Mesenchymal stem cell (in vitro differentiated cells and primary cell): ENCODE measurements at regions not wholly inside any gene's neighbourhood (a gene's known extent, or its start where the extent isn't known, plus 50 kb on each side); places are given as distances from the start of the nearest gene placed in this dataset.

ENCODE experiments used
- DNase-seq: peaks from one replicate; pipeline ENCODE4 v3.0.0-alpha.2; 2013
- H2AFZ ChIP-seq: one replicate; pipeline ENCODE4 v1.6.1; 2013; ENCODE audit warnings: low read depth, mild to moderate bottlenecking, control low read depth, inconsistent platforms, low read length, moderate library complexity
- H2AK5ac ChIP-seq: 2 replicates; pipeline ENCODE4 v1.6.1; 2013; ENCODE audit warnings: low read length, moderate library complexity, mild to moderate bottlenecking, inconsistent platforms; ENCODE audit not compliant: severe bottlenecking
- H2BK120ac ChIP-seq: one replicate; pipeline ENCODE4 v1.6.1; 2013; ENCODE audit warnings: low read depth, mild to moderate bottlenecking, inconsistent platforms, low read length, moderate library complexity
- H2BK12ac ChIP-seq, 2 experiments: one replicate each; pipeline ENCODE4 v1.6.1; 2013; ENCODE audit warnings: inconsistent platforms in 2 of 2, low read length in 2 of 2, mild to moderate bottlenecking in 2 of 2, moderate library complexity in 2 of 2, control low read depth in 1 of 2
- H2BK15ac ChIP-seq: one replicate; pipeline ENCODE4 v1.6.1; 2013; ENCODE audit warnings: mild to moderate bottlenecking, low read depth, inconsistent platforms; ENCODE audit not compliant: poor library complexity, severe bottlenecking
- H2BK5ac ChIP-seq: 2 replicates; pipeline ENCODE4 v1.6.1; 2013; ENCODE audit warnings: low read depth, mild to moderate bottlenecking, low read length, control low read depth, inconsistent platforms; ENCODE audit not compliant: poor library complexity, severe bottlenecking
- H3K14ac ChIP-seq, 2 experiments: one replicate each; pipeline ENCODE4 v1.6.1; 2013; ENCODE audit warnings: inconsistent platforms in 2 of 2, low read length in 2 of 2, control low read depth in 1 of 2, mild to moderate bottlenecking in 1 of 2, moderate library complexity in 1 of 2
- H3K18ac ChIP-seq, 2 experiments: one replicate each; pipeline ENCODE4 v1.6.1; 2013; ENCODE audit warnings: inconsistent platforms in 2 of 2, low read length in 2 of 2, control low read depth in 1 of 2, low read depth in 1 of 2, mild to moderate bottlenecking in 1 of 2
- H3K23ac ChIP-seq, 2 experiments: one replicate each; pipeline ENCODE4 v1.6.1; 2013; ENCODE audit warnings: inconsistent platforms in 2 of 2, low read length in 2 of 2, mild to moderate bottlenecking in 2 of 2, moderate library complexity in 2 of 2, control low read depth in 1 of 2
- H3K27ac ChIP-seq: 2 replicates; pipeline ENCODE4 v1.5.1; 2013; ENCODE audit warnings: mild to moderate bottlenecking, moderate library complexity, low read length, control low read depth, inconsistent platforms; ENCODE audit not compliant: poor library complexity, severe bottlenecking
- H3K27me3 ChIP-seq, 2 experiments: 2 replicates each; pipeline versions ENCODE4 v1.6.1 to v1.7.0; 2013; ENCODE audit warnings: low read length in 2 of 2, mild to moderate bottlenecking in 2 of 2, moderate library complexity in 2 of 2, control low read depth in 1 of 2, inconsistent platforms in 1 of 2; ENCODE audit not compliant: control insufficient read depth in 1 of 2, insufficient read depth in 1 of 2
- H3K36me3 ChIP-seq, 2 experiments: 2 replicates each; pipeline versions ENCODE4 v1.6.1 to v1.7.0; 2013; ENCODE audit warnings: low read length in 2 of 2, control low read depth in 1 of 2, inconsistent platforms in 1 of 2, low read depth in 1 of 2, mild to moderate bottlenecking in 1 of 2; ENCODE audit not compliant: insufficient read depth in 2 of 2, control insufficient read depth in 1 of 2
- H3K4ac ChIP-seq, 2 experiments: one replicate each; pipeline ENCODE4 v1.6.1; 2013; ENCODE audit warnings: inconsistent platforms in 2 of 2, low read length in 2 of 2, mild to moderate bottlenecking in 2 of 2, moderate library complexity in 2 of 2, control low read depth in 1 of 2, low read depth in 1 of 2
- H3K4me1 ChIP-seq: 2 replicates; pipeline ENCODE4 v1.6.1; 2013; ENCODE audit warnings: low read depth, low read length, control low read depth; ENCODE audit not compliant: control insufficient read depth, insufficient read depth
- H3K4me2 ChIP-seq: 2 replicates; pipeline ENCODE4 v1.6.1; 2013; ENCODE audit warnings: low read length, mild to moderate bottlenecking, inconsistent platforms; ENCODE audit not compliant: poor library complexity, severe bottlenecking
- H3K4me3 ChIP-seq, 2 experiments: 2 replicates each; pipeline versions ENCODE4 v1.5.1 to v1.7.0; 2013; ENCODE audit warnings: low read length in 2 of 2, mild to moderate bottlenecking in 2 of 2, control low read depth in 1 of 2, low read depth in 1 of 2; ENCODE audit not compliant: insufficient read depth in 1 of 2
- H3K79me1 ChIP-seq: replicated peaks from 2 replicates; pipeline ENCODE4 v1.6.1; 2013; ENCODE audit warnings: mild to moderate bottlenecking, control low read depth, low read length, inconsistent platforms; ENCODE audit not compliant: poor library complexity, severe bottlenecking
- H3K9ac ChIP-seq: 2 replicates; pipeline ENCODE4 v1.7.0; 2013; ENCODE audit warnings: mild to moderate bottlenecking, low read length, moderate library complexity
- H3K9me3 ChIP-seq: 2 replicates; pipeline ENCODE4 v1.7.0; 2013; ENCODE audit warnings: mild to moderate bottlenecking, low read length; ENCODE audit not compliant: control insufficient read depth
- H4K8ac ChIP-seq: one replicate; pipeline ENCODE4 v1.6.1; 2013; ENCODE audit warnings: inconsistent platforms, mild to moderate bottlenecking, low read length, moderate library complexity
- H4K91ac ChIP-seq: one replicate; pipeline ENCODE4 v1.6.1; 2013; ENCODE audit warnings: mild to moderate bottlenecking, low read length, inconsistent platforms
- WGBS: methylation state at CpG from one replicate; pipeline ENCODE4 v1.1.7; 2013; ENCODE audit warnings: mixed read lengths; 5-methylcytosine and 5-hydroxymethylcytosine counted together

DNA sequence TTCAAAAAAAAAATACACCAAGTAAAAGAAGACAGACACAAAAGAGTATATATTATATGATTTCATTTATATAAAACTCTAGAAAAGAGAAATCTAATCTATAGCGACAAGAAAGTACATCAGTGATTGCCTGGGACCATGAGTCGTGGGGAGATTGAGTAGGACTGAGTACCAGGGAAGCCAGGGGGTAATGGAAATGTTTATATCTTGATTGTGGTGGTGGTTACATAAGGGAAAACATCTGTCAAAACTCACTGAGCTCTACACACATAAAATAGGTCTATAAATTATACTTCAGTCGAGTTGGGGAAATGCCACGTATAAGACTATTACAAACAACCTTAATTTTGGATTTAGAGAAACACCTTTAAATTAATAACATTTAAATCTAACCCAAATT lies 117.4 kb downstream of the TRIM29 start:
- H3K27ac ChIP-seq = no peak overlapping the region
- H3K36me3 ChIP-seq = no peaks in the 10 kb centered on the region
- H3K14ac ChIP-seq = no peak overlapping the region
- H3K4ac ChIP-seq = no peak overlapping the region
- H3K9ac ChIP-seq = no peak overlapping the region
- no peak overlapping the region for H2AK5ac ChIP-seq
- no peak overlapping the region for H3K4me3 ChIP-seq
- H2BK15ac ChIP-seq = no peak overlapping the region
- 65% methylated on average over 2 of the region's 4 CpGs for WGBS
- H3K79me1 ChIP-seq = no peaks in the 10 kb centered on the region
- H2BK12ac ChIP-seq = no peak overlapping the region
- peaks cover 40 to 86% of the 10 kb centered on the region in 2 experiments for H3K27me3 ChIP-seq
- no peak overlapping the region for H3K4me2 ChIP-seq
- H3K9me3 ChIP-seq = no peaks in the 10 kb centered on the region
- no peak overlapping the region for H3K23ac ChIP-seq
- H4K91ac ChIP-seq = no peak overlapping the region
- H3K4me1 ChIP-seq = peaks cover 1% of the 10 kb centered on the region
- DNase-seq = no peak
- no peak overlapping the region for H3K18ac ChIP-seq
- H2BK5ac ChIP-seq = no peak overlapping the region
- no peak overlapping the region for H2BK120ac ChIP-seq
- no peak overlapping the region for H4K8ac ChIP-seq
- no peak overlapping the region for H2AFZ ChIP-seq

- no peak overlapping the region for H4K91ac ChIP-seq
- no peak overlapping the region for H2BK120ac ChIP-seq
- no peak overlapping the region for H2BK15ac ChIP-seq
- H2BK12ac ChIP-seq = no peak overlapping the region
- no peaks in the 10 kb centered on the region for H3K79me1 ChIP-seq
- no peak overlapping the region for H3K27ac ChIP-seq
- H3K18ac ChIP-seq = no peak overlapping the region
- 94% methylated on average over 5 of the region's 5 CpGs for WGBS
- H2AK5ac ChIP-seq = no peak overlapping the region
- no peak overlapping the region for H4K8ac ChIP-seq
- no peak overlapping the region for H3K4me3 ChIP-seq
- no peaks in the 10 kb centered on the region for H3K9me3 ChIP-seq
- H3K14ac ChIP-seq = no peak overlapping the region
- no peak overlapping the region for H3K4ac ChIP-seq
- no peak overlapping the region for H3K4me2 ChIP-seq
- no peaks in the 10 kb centered on the region for H3K4me1 ChIP-seq
- peaks cover 49 to 88% of the 10 kb centered on the region in 2 experiments for H3K27me3 ChIP-seq
- no peak for DNase-seq
- no peaks in the 10 kb centered on the region for H3K36me3 ChIP-seq
- H3K23ac ChIP-seq = no peak overlapping the region
- no peak overlapping the region for H2BK5ac ChIP-seq
- H2AFZ ChIP-seq = no peak overlapping the region
- no peak overlapping the region for H3K9ac ChIP-seq
Observed at GRCh38 chr11:120019191-120019590, 118.7 kb downstream of the TRIM29 start.

DNA sequence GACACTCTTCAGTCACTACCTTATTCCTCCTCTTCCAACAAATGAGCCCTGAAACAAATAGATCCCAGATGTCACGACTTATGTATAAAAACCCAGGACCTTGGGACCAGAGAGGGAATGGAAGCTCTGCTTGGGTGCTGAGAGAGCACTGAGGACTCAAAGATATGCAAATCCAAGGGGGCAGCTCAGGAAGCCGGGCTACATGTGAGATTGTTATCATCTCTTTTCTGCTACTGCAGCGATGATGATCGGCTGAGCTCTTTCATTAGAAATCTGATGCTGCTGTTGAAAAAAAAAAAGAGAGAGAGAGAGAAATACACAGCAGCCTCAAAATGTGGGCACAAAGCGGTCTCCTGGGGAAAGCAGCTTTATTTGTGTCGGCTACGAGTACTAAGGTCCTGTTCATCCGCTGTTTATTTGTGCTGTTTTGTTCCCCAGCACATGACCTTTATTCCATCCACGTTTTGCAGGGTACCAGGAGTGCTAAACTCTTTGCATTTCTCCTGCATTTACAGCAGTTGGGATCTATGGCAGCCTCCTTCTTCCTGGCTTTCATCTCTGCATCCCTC lies 120.2 kb downstream of the TRIM29 start:
- Histone ChIP-seq H2BK15ac (no peak overlapping the region), H2AFZ (no peak overlapping the region), H3K4me1 (peaks cover 2% of the 10 kb centered on the region), H3K27ac (no peak overlapping the region), H2BK120ac (no peak overlapping the region), H3K36me3 (no peaks in the 10 kb centered on the region), H4K91ac (no peak overlapping the region), H3K18ac (no peak overlapping the region), H3K4me3 (no peak overlapping the region), H3K9me3 (no peaks in the 10 kb centered on the region), H3K27me3 (peaks cover 52 to 90% of the 10 kb centered on the region in 2 experiments), H4K8ac (no peak overlapping the region), H2BK12ac (no peak overlapping the region), H3K79me1 (no peaks in the 10 kb centered on the region), H3K14ac (no peak overlapping the region), H3K4ac (no peak overlapping the region), H3K23ac (peak overlapping the region in 1 of 2 experiments; percentile 11), H3K9ac (no peak overlapping the region), H2AK5ac (no peak overlapping the region), H3K4me2 (no peak overlapping the region), H2BK5ac (no peak overlapping the region)
- DNase-seq = no peak
- 39% methylated on average over 9 of the region's 9 CpGs for WGBS

- Histone ChIP-seq H4K91ac (no peak overlapping the region), H3K36me3 (no peaks in the 10 kb centered on the region), H3K79me1 (no peaks in the 10 kb centered on the region), H3K4ac (no peak overlapping the region), H2BK120ac (no peak overlapping the region), H3K27me3 (peaks cover 66 to 99% of the 10 kb centered on the region in 2 experiments), H2BK15ac (no peak overlapping the region), H3K14ac (no peak overlapping the region), H3K4me2 (no peak overlapping the region), H3K18ac (peak overlapping the region in 1 of 2 experiments; percentile 27), H3K27ac (no peak overlapping the region), H2AFZ (no peak overlapping the region), H3K4me1 (peaks cover 4% of the 10 kb centered on the region), H3K4me3 (no peak overlapping the region), H3K23ac (no peak overlapping the region), H2AK5ac (no peak overlapping the region), H2BK12ac (no peak overlapping the region), H2BK5ac (no peak overlapping the region), H4K8ac (no peak overlapping the region), H3K9ac (no peak overlapping the region), H3K9me3 (no peaks in the 10 kb centered on the region)
- WGBS = 40% methylated on average over 26 of the region's 28 CpGs
- DNase-seq = peak; percentile 24
Observed at GRCh38 chr11:120013325-120014250, 124.3 kb downstream of the TRIM29 start.
